IPS DF 6.9 (cell line): ENCODE measurements at regions not wholly inside any gene's neighbourhood (a gene's known extent, or its start where the extent isn't known, plus 50 kb on each side); places are given as distances from the start of the nearest gene placed in this dataset.

ENCODE experiments used
- DNase-seq: peaks from one replicate; pipeline ENCODE4 v3.0.0-alpha.2; 2013; ENCODE audit warnings: low read depth, low spot score
- H3K27ac ChIP-seq: one replicate; pipeline ENCODE4 v1.5.1; 2013; ENCODE audit warnings: low read length, control low read depth
- H3K27me3 ChIP-seq: 2 replicates; pipeline ENCODE4 v1.6.1; 2013; ENCODE audit warnings: mild to moderate bottlenecking, low read length; ENCODE audit not compliant: control insufficient read depth, insufficient read depth
- H3K36me3 ChIP-seq: 2 replicates; pipeline ENCODE4 v1.6.1; 2013; ENCODE audit warnings: low read length; ENCODE audit not compliant: control insufficient read depth, insufficient read depth
- H3K4me1 ChIP-seq: 2 replicates; pipeline ENCODE4 v1.6.1; 2013; ENCODE audit warnings: low read length; ENCODE audit not compliant: control insufficient read depth, insufficient read depth
- H3K4me3 ChIP-seq: 2 replicates; pipeline ENCODE4 v1.5.1; 2013; ENCODE audit warnings: mild to moderate bottlenecking, low read length
- H3K9me3 ChIP-seq: 2 replicates; pipeline ENCODE4 v1.6.1; 2013; ENCODE audit warnings: low read length, inconsistent platforms; ENCODE audit not compliant: control insufficient read depth, insufficient read depth
- WGBS: extraction: QIAGEN DNeasy Blood & Tissue Kit; methylation state at CpG from one replicate; pipeline ENCODE4 v1.1.7; 2013; ENCODE audit warnings: mixed read lengths, missing lambda C conversion rate; ENCODE audit not compliant: insufficient read length, insufficient coverage; 5-methylcytosine and 5-hydroxymethylcytosine counted together

GRCh38 chr1:38579056-38579455 lies 280.5 kb downstream of the RRAGC start:
- H3K4me3 ChIP-seq, result no peak overlapping the region
- no peak overlapping the region for H3K27ac ChIP-seq
- H3K9me3 ChIP-seq, result no peaks in the 10 kb centered on the region
- no peak for DNase-seq
- WGBS, result no CpG with 5 or more reads among the region's 5 CpGs
- no peaks in the 10 kb centered on the region for H3K36me3 ChIP-seq
- H3K27me3 ChIP-seq, result peaks cover 17% of the 10 kb centered on the region; the same call in 1 of the 2 replicates
- no peaks in the 10 kb centered on the region for H3K4me1 ChIP-seq

GRCh38 chr1:38578271-38578951 lies 281.2 kb downstream of the RRAGC start:
- Histone ChIP-seq H3K27ac (no peak overlapping the region), H3K9me3 (no peaks in the 10 kb centered on the region), H3K36me3 (no peaks in the 10 kb centered on the region), H3K4me3 (peak overlapping the region; percentile 38; the same call in 1 of the 2 replicates), H3K4me1 (no peaks in the 10 kb centered on the region), H3K27me3 (peaks cover 17% of the 10 kb centered on the region; the same call in 1 of the 2 replicates)
- no peak for DNase-seq
- WGBS, result no CpG with 5 or more reads among the region's 66 CpGs

GRCh38 chr1:38577937-38578270 lies 281.7 kb downstream of the RRAGC start:
- no peak for DNase-seq
- H3K27ac ChIP-seq, result no peak overlapping the region
- H3K4me3 ChIP-seq, result peak overlapping the region; percentile 38; the same call in 1 of the 2 replicates
- H3K4me1 ChIP-seq, result no peaks in the 10 kb centered on the region
- H3K27me3 ChIP-seq, result peaks cover 17% of the 10 kb centered on the region; the same call in 1 of the 2 replicates
- H3K36me3 ChIP-seq, result no peaks in the 10 kb centered on the region
- H3K9me3 ChIP-seq, result no peaks in the 10 kb centered on the region
- no CpG with 5 or more reads among the region's 5 CpGs for WGBS

- no peaks in the 10 kb centered on the region for H3K9me3 ChIP-seq
- no CpG with 5 or more reads among the region's 4 CpGs for WGBS
- no peaks in the 10 kb centered on the region for H3K4me1 ChIP-seq
- H3K4me3 ChIP-seq, result no peak overlapping the region
- H3K27ac ChIP-seq, result no peak overlapping the region
- H3K27me3 ChIP-seq, result peaks cover 17% of the 10 kb centered on the region; the same call in 1 of the 2 replicates
- H3K36me3 ChIP-seq, result no peaks in the 10 kb centered on the region
- no peak for DNase-seq
These were observed 282.2 kb downstream of the RRAGC start for GRCh38 chr1:38577385-38577784.

- Histone ChIP-seq H3K36me3 (no peaks in the 10 kb centered on the region), H3K27ac (no peak overlapping the region), H3K4me1 (no peaks in the 10 kb centered on the region), H3K9me3 (no peaks in the 10 kb centered on the region), H3K27me3 (peaks cover 17% of the 10 kb centered on the region; the same call in 1 of the 2 replicates), H3K4me3 (no peak overlapping the region)
- WGBS, result no CpG with 5 or more reads among the region's 6 CpGs
- DNase-seq, result no peak
These were observed 283.3 kb downstream of the RRAGC start for GRCh38 chr1:38576241-38576640.

GRCh38 chr1:38571726-38572125 lies 287.8 kb downstream of the RRAGC start:
- WGBS, result no CpG with 5 or more reads among the region's 4 CpGs

GRCh38 chr1:38570657-38570975 lies 289.0 kb downstream of the RRAGC start:
- H3K36me3 ChIP-seq, result no peaks in the 10 kb centered on the region
- H3K9me3 ChIP-seq, result no peaks in the 10 kb centered on the region
- no peaks in the 10 kb centered on the region for H3K27me3 ChIP-seq
- H3K4me1 ChIP-seq, result no peaks in the 10 kb centered on the region
- no peak overlapping the region for H3K4me3 ChIP-seq
- DNase-seq, result no peak
- no CpG with 5 or more reads among the region's 3 CpGs for WGBS
- no peak overlapping the region for H3K27ac ChIP-seq

More at GRCh38 chr1:38571726-38572125, 287.8 kb downstream of the RRAGC start:
- no peak overlapping the region for H3K4me3 ChIP-seq
- H3K9me3 ChIP-seq, result no peaks in the 10 kb centered on the region
- no peaks in the 10 kb centered on the region for H3K27me3 ChIP-seq
- H3K4me1 ChIP-seq, result no peaks in the 10 kb centered on the region
- no peak for DNase-seq
- H3K36me3 ChIP-seq, result no peaks in the 10 kb centered on the region
- no peak overlapping the region for H3K27ac ChIP-seq

- Histone ChIP-seq H3K4me3 (no peak overlapping the region; the same call in 1 of the 2 replicates), H3K4me1 (no peaks in the 10 kb centered on the region), H3K36me3 (no peaks in the 10 kb centered on the region), H3K9me3 (no peaks in the 10 kb centered on the region), H3K27ac (no peak overlapping the region), H3K27me3 (no peaks in the 10 kb centered on the region)
- 100% methylated on average over 1 of the region's 26 CpGs for WGBS
- no peak for DNase-seq
These were observed 289.5 kb downstream of the RRAGC start for GRCh38 chr1:38569932-38570656.

- Histone ChIP-seq H3K36me3 (no peaks in the 10 kb centered on the region), H3K4me1 (no peaks in the 10 kb centered on the region), H3K4me3 (no peak overlapping the region), H3K27me3 (no peaks in the 10 kb centered on the region), H3K9me3 (no peaks in the 10 kb centered on the region), H3K27ac (no peak overlapping the region)
- WGBS, result no CpG with 5 or more reads among the region's 5 CpGs
- no peak for DNase-seq
These were observed 291.3 kb downstream of the RRAGC start for GRCh38 chr1:38568061-38568857.

GRCh38 chr1:38567401-38567800 lies 292.2 kb downstream of the RRAGC start:
- no CpG with 5 or more reads among the region's 5 CpGs for WGBS
- Histone ChIP-seq H3K27me3 (no peaks in the 10 kb centered on the region), H3K4me3 (no peak overlapping the region)

More at GRCh38 chr1:38567401-38567800, 292.2 kb downstream of the RRAGC start:
- DNase-seq, result no peak
- Histone ChIP-seq H3K36me3 (no peaks in the 10 kb centered on the region), H3K9me3 (no peaks in the 10 kb centered on the region), H3K4me1 (no peaks in the 10 kb centered on the region), H3K27ac (no peak overlapping the region)
